Cerebellar cortex (tissue), 1 donor: ENCODE measurements at regions not wholly inside any gene's neighbourhood (a gene's known extent, or its start where the extent isn't known, plus 50 kb on each side); places are given as distances from the start of the nearest gene placed in this dataset.
"Not testable (repeated sequence)": the region's sequence is repeated elsewhere in the genome, so short reads cannot be mapped to it uniquely, and the experiment has no call there.

ENCODE experiments used
- DNase-seq: peaks from one replicate; pipeline ENCODE4 v3.0.0-alpha.2; 2015; ENCODE audit warnings: low spot score

DNA sequence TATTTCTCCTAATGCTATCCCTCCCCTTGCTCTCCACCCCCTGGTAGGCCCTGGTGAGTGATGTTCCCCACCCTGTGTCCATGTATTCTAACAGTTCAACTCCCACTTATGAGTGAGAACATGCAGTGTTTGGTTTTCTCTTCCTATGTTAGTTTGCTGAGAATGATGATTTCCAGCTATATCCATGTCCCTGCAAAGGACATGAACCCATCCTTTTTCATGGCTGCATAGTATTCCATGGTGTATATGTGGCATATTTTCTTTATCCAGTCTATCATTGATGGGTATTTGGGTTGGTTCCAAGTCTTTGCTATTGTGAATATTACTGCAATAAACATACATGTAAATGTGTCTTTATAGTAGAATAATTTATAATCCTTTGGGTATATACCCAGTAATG, 540.3 kb downstream of the TMTC2 start:
- not testable (repeated sequence) for DNase-seq

DNA sequence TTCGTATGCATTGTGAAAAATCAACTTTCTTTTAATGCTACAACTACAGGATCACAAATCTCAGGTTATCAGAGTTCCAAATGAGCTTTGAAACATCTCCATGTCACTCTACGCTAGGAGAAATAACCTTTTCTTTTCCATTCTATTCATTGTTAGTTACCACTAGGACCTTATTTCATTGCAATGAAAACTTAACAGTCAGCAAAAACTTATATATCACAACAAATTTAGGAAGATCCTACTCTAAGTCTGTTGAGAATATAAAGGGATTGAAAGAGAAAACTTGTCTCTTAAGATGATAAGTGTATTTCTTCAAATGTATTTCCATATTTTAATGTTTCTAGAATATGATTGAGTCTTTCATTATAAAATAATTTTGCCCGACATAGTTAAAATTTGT, 539.1 kb downstream of the TMTC2 start:
- no peak for DNase-seq

DNA sequence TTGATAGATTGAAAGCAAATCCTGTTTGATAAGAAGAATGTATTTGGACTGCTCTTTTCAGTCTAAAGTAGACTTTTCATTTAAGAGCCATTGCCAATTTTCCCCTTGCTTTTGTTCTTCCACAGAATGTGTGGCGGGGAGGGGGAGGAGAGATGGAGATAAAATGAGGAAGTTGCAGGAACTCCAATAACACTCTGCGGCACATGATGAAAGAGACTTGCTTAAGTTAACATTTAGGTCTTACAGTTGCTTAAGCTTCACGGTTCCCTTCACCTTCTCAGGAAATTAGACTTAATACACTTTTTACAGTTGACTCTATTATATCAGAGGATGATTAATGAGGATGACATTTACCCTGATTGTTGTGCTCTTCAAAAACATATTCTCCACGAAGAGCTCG, 537.3 kb downstream of the TMTC2 start:
- no peak for DNase-seq

DNA sequence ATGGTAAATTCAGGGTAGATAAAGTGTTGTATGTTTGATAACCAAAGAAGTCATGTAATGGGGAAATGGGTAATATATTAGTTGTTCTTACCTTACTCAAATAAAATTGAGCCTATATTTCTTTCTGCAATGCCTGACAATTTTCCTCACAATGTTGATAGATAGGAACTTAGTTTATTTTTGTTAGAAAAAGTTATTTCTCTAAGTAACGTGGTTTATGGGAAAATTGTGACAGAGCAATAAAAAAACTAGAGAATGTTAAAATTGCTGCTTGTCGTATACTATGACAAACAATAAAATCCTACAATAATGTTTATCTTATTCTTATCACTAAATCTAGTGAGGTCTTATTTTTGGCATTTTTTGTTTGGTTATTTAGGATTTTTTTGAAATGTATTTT, 534.1 kb downstream of the TMTC2 start:
- DNase-seq = no peak

- DNase-seq = no peak
Measured at GRCh38 chr12:83216230-83216629, 529.5 kb downstream of the TMTC2 start.

- DNase-seq = no peak
Measured at GRCh38 chr12:83214185-83214584, 527.5 kb downstream of the TMTC2 start.

DNA sequence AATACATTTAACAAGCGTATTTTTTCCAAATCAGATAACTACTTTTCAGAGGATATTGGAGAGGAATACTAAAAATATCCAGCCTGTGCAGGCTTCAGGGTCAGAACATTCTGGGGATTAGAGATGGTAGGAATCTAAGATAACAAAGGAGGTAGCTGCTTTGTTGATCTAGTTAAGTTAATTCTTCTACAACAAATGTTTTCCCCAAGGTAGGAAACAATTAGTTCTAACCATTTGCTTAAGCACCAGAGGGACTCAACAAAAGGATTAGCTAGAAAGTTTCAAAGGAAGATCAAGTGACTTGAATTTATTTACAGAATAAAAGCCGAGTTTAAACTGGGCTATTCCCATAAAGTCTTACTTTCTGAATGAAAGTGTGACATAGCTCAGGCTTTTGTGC, 524.2 kb downstream of the TMTC2 start:
- no peak for DNase-seq

- DNase-seq = no peak
Measured at GRCh38 chr12:83199069-83199468, 512.4 kb downstream of the TMTC2 start.

DNA sequence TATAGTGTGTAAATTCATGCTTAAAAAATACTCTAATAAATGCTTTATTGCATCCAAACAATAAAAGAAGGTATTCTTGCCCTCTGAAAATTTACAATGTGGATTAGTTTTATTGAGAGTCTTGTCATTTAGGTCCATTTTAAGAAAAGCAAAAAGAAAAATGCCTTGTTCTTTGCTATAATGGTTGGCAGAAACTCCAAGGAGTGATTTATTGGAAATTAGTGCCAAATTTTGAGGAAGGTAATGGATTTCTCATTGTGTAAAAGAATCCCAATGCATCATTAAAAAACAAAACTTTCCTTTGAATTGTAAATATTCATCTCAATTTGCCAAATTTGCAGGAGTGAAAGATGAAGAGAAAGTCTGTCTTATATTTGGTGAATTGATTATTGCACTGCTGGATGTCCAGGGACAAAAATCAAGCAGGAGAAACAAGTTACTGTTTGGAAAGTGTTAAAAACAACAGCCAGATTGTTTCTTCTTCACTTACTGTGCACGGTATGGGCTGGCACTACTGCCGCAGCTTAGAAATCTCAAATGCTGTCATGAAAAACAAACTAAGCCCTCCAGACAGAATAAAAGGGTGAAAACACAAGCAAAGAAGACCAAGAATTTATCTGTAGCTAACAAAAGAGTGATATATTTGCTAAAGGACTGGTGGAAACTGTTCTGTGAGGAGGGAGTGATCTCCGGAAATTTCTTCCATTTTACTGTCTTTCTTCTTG, 511.7 kb downstream of the TMTC2 start:
- no peak for DNase-seq

DNA sequence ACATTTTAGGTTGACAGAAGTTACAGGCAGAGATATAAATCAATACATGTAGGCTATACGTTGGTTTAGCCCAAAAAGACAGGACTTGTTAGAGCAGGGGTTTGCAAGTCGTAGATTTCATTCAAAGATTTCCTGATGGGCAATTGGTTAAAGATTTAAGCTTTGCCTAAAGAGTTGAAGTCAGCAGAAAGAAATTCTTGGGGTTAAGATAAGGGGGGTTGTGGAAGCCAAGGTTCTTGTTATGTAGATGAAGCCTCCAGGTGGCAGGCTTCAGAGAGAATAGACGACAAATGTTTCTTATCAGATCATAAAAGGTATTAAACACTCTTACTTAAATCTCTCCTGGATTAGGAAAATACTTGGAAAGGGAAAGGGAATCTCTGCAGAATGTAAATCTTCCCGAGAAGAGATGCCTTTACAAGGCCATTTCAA, 510.8 kb downstream of the TMTC2 start:
- DNase-seq = no peak

DNA sequence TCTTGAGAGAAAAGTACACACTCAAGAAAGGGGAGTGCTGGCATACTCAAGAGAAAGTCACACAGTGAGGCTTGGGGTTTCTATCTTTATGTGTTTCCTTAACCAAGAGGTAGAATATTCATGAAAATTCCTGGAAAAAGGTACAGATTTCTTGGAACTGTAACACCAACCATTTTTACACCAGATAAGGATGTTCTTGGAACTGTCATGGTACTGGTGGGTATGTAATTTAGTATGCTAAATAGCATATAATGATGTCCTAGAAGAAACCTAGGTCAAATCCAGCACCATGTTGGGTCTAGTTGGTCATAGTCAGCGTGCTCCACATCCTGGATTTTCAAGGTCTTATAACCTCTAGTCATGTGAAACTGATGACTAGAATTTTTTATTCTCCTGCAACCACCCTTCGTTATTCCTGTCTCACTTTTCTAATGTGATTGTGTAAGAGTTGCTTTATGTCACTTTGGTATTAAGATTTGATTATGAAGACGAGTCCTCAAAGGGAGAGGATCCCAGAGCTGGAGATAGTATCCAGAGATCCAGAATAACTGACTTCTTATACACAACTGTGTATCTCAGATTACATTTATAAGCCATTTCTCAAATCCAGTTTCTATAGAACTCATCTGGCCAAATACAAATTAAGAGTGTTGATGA, 510.1 kb downstream of the TMTC2 start:
- DNase-seq = no peak

GRCh38 chr12:83190631-83191390, 504.1 kb downstream of the TMTC2 start:
- DNase-seq = no peak

GRCh38 chr12:83186419-83186818, 499.7 kb downstream of the TMTC2 start:
- DNase-seq = no peak

DNA sequence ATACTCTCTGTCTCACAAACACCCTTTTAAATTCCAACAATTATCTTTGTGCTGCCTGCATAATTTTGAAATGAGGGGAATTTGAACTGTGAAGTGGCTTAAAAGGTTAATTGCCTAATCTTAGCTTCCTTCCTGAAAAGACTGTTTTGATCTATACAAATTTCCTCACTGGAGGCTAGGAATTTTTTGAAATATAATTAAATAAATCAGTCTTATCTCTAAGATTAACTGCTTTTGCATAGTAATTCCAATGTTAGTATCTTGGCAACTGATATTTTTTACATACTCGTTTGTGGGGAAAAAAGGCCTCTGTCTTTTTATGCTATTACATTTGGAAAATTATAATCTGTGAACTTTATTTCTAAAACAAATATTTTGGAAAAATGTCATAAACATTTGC, 498.5 kb downstream of the TMTC2 start:
- DNase-seq = no peak
